HG02759 (cell line): ENCODE measurements at regions not wholly inside any gene's neighbourhood (a gene's known extent, or its start where the extent isn't known, plus 50 kb on each side); places are given as distances from the start of the nearest gene placed in this dataset.

Source experiments
- ATAC-seq: cut with Tn5 transposase; IDR thresholded peaks from one replicate; pipeline ENCODE4 v1.9.1; 2021; ENCODE audit warnings: mild to moderate bottlenecking, moderate library complexity; ENCODE audit not compliant: unreplicated experiment

DNA sequence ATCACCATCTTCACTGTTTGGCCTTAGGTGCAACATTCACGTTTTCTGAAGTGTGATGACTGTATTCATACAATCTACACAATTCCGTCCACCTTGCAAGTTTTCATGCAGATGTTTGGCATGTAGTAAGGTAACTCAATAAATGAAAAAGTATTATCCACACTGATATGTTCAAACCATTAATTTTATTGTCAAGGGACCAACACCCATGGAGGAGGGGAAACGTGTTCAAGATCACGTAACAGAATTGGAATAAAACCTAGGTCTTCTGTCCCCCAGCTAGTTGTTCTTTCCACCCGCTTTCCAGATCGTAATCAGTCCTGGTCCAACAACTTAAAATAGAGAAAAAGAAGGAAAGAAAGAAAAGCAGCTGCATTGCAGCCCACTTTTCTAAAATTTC, 560.4 kb upstream of the MCTP2 start:
- no peak for ATAC-seq

DNA sequence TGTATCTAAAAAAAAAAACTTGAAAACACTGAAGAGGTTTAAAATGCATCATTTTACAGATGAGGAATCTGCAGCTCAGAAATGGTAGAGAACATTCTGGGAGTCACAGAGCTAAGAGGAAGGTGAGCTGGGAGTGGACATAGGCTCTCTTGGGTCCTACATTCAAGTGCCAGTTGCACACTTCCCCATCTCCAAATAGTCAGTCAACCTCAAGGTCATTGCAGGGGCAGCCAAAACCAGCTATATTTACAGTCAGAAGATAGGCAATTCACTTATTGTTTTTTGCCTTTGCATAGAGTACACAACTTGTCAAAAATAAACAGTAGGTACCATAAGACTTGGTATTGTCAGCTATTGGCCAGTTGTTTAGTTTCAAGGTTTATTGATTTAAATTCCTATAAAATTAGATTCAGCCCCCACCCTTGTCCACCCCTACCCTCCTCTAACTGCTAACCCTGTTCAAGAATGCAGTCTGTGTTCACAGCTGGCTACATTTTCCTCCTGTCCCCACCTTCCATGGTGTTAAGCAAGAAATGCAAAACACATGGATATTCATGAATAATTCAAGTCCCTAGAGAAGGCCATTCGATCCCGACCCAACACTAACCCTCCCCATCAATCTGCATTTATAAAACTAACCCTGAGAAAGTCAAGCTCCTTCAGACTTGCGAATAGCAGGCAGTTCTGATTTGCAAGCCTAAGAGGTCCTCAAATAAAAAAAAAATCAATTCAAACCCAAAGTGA, 567.0 kb upstream of the MCTP2 start:
- ATAC-seq: no peak

DNA sequence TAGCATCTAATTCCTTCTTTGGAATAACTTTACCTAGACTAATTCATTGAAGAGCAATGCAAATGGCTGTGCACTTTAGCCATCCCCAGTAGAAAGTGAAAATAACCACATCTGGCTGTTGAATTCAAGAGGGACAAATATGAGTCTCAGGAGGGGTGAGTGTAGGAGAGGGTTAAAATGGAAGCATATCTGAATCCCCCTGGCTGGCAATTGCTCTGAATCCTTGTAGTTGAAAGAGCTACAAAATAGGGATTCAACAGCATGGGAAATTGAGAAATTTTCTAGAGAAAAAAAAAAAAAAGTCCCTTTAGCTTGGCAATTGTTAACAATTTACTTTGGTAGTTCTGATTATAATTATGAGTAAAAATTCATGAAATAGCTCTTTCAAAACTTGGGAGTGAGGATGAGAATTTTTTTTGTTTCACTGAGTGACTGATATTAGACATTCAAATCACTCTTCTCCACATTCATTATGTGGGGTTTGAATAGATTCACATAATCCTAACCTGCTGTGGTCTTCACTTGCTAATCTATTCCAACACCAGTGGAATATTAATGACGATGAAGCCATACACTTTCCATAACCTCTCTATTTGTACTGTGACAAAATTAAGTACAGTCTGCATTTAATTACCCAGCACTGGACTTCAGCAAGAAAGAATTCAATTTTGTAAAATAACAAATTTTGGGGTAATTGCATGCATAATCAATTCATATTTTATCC, 569.0 kb upstream of the MCTP2 start:
- no peak for ATAC-seq

DNA sequence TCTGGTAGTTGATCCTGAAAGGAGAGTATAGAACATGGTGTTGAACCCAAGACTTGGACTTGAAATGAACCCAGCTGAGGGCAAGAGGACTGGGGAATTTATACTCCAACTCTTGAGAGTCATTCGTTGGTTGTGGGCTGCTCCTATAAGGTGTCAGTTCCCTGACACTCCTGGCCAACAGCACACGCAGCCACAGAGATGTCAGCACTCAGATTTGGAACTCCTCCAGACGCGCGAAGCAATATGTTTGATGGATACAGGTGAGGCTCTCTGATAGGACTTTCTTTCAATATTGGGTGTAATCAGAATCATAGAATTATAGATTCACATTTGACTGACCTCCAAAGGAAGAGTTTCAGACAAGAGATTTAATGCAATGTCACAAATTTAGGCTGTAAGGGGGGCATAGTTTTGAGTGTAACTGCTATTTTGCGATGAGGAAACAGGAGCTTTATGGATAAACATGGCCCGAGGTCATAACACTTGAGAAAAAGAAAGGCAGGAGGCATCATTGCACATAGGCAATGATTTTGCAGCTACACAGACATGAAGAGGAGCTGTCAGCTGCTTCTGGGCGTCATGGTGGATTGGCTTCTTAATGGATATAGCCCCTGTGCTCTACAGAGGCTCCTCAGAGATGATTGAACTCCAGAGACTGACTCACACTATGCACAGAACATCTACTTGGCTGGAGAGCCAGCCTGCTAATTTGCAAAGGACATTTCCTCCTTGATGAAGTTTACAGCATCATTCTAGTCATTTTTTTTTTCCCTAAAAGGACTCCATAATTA, 569.2 kb upstream of the RGMA start:
- ATAC-seq: no peak

DNA sequence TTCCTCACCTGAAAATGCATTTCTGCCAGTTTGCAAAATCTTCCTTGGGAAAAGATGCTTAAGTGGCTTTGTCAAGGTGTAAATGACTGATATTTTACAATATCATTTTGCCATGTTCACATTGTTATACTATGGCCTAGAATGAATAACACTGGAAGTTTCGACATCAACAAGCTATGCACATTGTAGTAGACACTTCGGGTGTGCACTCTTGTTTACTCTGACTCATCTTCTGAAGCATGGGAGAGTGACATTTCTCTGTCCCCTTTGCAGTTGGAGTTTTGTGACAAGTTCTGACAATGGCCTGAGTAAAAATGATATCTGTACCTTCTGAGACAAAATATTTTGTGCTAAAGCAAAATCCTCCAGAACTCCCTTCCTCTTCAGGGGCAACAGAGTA, 567.0 kb upstream of the RGMA start:
- ATAC-seq: no peak

DNA sequence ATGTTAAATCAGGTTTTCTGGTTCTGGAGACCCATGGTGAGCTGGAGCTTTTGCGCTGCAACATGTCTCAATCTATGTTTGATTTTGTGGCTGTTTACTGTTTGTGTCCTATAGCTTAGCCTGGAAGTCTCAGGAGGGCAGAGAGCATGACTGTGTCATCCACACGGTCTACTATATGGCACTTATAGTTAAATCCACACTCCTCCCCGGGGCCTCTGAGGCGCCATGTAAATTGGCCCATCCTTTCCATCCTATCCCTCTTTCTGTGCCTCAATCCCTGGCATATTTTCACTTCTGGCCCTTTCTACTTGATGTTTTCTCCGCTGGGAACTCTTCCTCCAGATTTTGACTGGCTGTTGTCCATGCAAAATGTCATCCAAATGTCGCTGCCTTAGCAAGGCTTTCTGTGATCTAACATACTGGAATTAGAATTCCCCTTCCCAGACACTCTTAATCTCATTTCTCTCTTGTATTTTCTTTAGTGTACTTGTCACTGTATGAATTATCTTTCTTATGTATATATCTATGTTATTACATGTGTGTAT, 560.8 kb upstream of the RGMA start:
- no peak for ATAC-seq

DNA sequence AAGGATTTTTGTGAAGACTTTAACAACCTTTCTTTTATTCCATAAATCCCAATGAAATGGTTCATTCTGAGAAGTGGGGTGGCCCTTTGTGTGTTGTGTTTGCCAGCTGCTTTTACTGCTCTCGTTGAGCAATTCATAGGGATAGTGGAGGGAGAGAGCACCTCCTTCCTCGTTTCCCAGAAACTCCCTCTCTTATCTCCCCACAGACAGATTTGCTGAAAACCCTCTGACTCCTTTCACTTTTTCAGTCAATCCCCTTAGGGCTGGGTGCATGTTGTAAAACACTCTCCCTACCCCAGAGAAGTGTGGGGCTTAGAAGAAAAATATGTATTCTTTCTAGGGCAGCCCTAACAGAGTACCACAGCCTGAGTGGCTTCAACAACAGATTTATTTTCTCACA, 557.2 kb upstream of the RGMA start:
- ATAC-seq: no peak

DNA sequence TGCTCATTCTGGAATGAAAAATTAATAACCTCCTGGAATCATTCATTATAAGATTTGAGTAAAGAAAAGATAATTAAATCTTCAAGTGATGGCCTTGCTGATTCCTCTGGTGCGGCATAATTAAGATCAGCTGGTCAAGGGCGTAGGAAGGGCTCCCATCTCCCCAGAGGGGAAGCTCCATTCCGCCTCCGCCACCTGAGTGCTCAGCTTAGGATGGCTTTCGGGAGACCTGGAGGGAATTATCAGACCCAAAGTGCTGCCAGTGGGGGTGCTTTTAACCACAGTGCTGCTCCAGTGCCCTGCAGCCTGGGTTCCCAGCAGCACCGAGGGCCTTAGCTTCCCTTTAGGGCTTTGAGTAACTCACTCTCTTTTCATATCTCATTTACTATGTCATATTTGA, 556.6 kb upstream of the RGMA start:
- no peak for ATAC-seq

DNA sequence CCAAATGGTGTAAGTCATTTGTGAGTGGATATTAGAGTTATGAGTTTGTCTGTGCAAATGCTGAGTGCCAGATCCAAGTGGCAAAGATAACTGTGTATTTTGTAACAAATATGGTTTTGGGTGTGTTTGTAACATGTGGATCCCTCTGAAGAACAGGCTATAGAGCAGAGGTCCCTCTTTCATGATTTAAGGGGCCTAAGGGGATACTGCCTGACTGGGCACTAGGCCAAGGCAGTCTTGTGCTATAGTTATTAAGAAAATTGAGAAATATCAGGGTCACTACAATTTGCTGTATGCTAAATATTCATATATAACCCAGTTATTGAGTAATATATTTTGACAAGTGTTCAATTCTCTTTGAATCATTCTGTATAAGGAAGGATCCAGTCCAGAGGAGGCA, 555.6 kb upstream of the RGMA start:
- ATAC-seq: no peak

DNA sequence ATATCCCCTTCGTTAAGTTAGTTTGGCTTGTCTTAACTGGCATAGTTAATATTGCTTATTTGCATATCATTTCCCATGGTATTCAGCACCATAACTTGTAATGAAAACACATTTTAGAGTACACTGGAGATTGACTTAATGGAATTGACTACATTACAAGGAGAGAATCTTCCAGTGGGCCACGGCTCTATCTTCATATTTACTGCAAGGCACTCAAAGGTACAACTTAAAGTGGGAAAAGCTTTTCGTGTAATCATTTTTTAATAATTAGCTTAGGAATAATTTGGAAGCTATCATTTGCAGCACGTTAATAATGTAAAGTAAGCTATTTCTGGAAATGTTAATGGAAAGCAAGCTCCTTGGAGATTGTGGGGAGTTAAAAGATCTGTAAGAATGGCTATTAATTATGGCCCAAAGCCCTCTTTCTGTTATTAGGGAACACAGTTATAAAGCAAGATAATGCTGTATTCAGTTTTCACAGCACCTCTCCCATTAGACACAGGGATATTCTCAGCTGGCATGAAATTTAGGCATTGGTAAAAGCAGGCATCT, 551.5 kb upstream of the RGMA start:
- no peak for ATAC-seq

DNA sequence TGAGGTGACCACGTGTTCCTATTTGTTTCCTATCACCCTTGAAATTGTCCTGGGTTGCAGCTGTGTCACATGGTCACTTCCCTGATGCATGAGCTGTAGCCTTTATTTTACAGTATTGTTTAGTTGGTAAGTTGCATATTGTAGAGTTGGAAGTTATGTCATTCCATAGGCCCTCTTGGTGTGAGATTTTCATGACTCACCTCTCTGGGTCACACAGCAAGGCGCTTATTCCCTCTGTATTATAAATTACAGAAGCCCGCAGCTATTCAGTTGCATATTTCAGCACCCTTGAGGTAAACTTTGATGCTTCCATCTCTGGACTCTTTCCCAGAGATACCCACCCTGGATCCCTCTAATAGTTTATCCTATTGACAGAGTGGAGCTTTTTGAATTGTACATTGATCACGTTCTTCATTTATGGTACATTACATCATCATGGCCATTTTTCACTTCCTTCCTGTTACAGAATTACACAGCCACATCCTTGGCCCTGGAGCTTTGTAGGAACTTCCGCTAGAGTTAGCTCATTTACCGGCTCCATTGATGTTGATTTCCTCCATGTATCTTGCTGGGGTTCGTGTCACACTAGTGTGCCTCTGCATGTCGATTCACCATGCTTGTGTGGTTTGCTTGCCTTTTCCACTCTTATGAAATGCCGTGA, 543.1 kb upstream of the RGMA start:
- ATAC-seq: no peak

DNA sequence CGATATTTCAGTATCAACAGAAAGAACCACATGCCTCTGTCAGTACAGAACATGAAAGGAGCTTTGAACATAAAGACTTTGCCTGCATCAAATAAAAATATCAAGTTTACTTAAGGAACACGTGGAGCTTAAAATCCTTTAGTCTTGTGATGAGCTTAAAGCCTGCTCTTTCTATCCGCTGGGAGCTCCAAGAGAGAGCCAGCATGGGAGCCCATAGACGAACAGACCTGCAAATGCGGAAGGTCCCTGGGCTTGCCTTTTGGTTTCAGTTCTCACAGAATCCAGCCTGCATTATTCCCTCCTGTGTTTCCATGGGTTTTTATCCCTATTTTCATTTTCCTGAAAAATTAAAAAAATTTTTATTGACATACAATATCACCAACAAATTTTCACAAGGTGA, 530.6 kb upstream of the RGMA start:
- no peak for ATAC-seq

DNA sequence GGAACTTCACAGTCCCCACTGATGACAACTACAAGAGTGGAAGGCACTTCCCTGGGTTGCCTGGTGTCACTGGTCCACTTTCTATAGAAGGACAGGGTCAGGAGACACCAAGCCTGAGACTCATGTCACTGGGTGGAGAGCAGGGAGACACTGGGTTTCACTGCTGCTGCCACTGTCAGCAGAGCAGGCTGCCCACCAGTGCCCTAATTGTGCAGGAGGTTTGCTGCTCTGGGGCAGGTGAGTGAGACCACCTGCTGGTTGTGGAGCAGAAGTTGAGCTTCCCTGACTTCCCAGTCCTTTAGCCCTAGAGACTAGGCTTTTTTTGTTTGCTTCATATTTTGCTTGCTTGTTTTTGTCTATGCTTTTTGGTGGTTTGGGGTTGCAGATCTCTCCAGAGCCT, 528.4 kb upstream of the RGMA start:
- no peak for ATAC-seq

DNA sequence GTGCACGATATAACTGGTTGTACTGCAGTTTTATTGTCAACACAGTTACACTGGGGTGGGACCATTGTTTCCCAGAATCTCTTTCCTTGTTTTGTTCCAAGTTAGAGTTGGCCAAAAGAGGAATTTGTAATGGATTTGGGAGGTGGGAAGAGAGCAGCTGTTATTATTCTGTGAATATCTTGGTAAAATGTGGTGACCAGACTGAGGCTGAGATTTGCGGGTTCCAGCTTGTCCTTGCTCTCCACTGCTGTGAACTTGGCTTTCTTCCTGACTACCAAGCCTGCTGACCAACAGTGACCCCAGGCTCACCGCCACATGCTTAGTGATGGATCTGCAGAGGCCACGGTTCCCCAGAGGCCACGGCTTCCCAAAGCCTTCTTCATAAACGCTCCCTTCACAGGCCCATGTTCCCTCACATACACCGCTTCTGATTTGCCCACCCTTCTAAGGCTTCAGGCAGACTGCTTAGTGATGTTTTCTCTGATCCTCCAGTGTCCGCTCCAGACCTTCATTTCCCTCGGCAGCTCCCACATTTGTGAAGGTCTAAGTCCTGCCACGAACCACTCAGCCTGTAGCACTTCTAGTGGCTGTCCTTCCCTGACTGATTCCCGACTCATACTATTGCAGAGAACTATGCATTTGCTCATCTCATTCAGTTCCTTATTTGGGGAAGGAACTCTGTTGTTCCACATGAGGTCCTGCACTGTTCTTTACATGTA, 525.5 kb upstream of the RGMA start:
- ATAC-seq: no peak

DNA sequence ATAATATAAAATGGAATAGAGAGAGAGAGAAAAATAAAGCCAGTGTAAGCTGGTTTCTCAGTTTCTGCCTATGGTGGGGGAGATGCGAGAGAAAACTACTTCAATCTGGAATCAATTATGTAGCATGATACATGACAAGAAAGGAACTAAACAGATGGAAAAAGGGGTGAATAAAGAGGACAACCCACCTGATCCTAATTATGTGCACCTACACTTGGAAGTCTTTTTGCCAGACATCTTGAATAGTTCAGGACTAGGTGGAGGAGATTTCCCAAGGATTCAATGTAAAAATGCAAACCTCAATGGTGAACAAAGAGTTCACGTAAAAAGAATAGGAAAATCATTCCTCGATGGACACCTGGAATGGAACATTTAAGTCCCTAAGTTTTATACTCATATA, 524.4 kb upstream of the RGMA start:
- ATAC-seq: no peak

DNA sequence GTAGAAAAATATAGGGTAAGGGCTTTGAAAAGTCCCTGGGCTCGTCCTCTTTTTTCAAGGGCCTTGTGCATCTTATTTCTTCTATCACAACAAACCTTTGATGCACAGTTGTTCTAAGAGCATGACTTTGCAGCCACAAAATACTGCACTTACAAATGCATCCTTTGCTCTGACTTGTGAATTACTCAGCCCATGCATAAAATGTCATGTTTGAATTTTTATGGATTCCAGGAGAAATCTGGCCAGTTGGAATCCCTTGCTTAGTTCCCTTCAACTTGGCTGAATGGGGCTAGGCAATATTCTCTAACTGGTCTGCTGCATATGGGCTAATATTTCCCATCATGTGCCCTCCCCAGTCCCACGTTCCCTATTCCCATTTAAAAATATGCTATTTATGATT, 523.9 kb upstream of the RGMA start:
- no peak for ATAC-seq

DNA sequence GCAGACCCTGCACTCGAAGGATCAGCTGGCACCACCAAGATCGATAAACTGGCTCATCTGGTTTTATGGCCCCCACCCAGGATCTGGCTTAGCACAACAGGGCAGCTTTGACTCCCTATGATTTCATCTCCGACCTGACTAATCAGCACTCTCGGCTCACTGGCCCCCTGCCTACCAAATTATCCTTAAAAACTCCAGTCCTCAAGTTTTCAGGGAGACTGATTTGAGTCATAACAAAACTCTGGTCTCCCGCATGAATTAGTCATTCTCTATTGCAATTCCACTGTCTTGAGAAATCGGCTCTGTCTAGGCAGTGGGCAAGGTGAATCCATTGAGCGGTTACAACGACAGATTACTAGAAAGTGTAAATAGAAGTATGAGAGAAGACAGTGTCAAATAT, 521.9 kb upstream of the RGMA start:
- no peak for ATAC-seq

DNA sequence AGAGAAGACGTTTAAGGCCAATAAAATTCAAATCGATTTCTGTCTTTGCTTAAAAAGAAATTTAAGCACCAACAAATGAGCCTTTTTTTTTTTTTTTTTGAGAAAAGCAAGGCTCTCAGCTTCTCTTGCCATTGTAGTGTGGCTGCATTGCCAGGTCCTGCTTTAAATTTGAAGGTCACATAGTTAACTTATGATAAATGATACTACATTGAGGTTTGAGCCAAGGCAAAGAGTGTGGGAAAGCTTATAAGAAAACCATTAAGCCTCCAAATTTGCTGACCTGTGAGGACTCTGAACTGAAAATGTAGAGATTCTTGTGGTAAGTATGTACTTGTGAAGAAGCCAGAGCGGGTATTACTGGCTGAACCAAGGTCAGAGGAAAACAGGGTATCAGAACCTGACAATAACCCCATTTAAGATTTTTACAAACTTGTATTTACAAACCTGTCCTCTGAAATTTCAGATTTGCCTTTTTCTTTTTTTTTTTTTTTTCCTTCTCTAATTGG, 519.7 kb upstream of the RGMA start:
- no peak for ATAC-seq

DNA sequence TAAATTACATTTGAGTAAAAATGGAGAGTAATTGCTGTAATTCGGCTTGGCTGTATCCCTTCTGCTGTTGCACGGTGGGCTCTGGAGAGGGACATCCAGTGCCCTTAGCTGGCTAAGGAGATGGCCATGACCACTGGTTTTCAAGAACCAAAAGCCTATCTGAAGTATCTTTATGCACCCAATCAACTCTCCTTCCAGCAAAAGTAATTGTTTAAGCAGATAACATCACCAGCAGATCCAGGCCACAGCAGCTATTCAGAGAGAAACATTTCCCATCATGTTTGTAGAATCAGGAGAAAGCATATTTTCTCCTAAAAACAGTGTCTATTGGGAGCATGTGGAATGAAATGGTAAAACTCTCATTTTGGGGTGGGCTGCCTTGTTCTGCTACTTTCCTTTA, 514.5 kb upstream of the RGMA start:
- ATAC-seq: no peak

DNA sequence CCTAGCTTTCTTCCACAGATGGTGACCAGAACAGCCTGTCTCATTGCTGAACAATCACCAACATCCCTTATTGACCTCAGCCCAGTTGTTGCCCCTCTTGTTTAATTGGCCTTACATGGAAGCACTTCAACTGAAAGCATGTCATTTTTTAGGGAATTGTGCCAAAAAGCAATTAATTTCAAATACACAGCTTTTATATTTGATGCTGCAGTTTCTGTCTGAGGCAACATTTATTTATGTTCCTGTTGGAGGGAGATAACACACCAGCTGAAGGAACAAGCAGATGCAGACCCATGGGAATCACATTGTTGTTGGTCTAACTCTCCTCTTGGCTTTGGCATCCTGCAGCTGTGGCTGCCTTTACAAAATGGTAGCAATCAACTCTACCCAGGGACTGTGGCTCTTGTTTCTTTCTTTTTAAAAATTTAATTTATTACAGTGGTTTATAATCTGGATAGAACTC, 498.1 kb upstream of the RGMA start:
- ATAC-seq: no peak
